Effector memory CD4-positive, alpha-beta T cell (primary cell): ENCODE measurements at regions not wholly inside any gene's neighbourhood (a gene's known extent, or its start where the extent isn't known, plus 50 kb on each side); places are given as distances from the start of the nearest gene placed in this dataset.

Experiments
- DNase-seq, 3 donors: peaks; one replicate each; pipeline ENCODE4 v3.0.0-alpha.2; 2020
- H3K27ac ChIP-seq: 2 replicates; pipeline ENCODE4 v1.7.0; 2013; ENCODE audit warnings: mild to moderate bottlenecking, low read length, moderate library complexity; ENCODE audit not compliant: insufficient read depth, poor library complexity, severe bottlenecking
- H3K27me3 ChIP-seq: replicated peaks from 2 replicates; pipeline ENCODE4 v1.7.0; 2013; ENCODE audit warnings: mild to moderate bottlenecking, low read length; ENCODE audit not compliant: insufficient read depth, control insufficient read depth, poor library complexity, severe bottlenecking
- H3K36me3 ChIP-seq: 2 replicates; pipeline ENCODE4 v1.7.0; 2013; ENCODE audit warnings: mild to moderate bottlenecking, low read length, moderate library complexity; ENCODE audit not compliant: control insufficient read depth, insufficient read depth
- H3K4me1 ChIP-seq: 2 replicates; pipeline ENCODE4 v1.7.0; 2013; ENCODE audit warnings: low read length, mild to moderate bottlenecking; ENCODE audit not compliant: control insufficient read depth, insufficient read depth, poor library complexity, severe bottlenecking
- H3K4me3 ChIP-seq: 2 replicates; pipeline ENCODE4 v1.7.0; 2013; ENCODE audit warnings: low read length, low read depth, mild to moderate bottlenecking; ENCODE audit not compliant: insufficient read depth, poor library complexity, severe bottlenecking
- H3K9me3 ChIP-seq: 2 replicates; pipeline ENCODE4 v1.7.0; 2013; ENCODE audit warnings: mild to moderate bottlenecking, low read length, moderate library complexity; ENCODE audit not compliant: control insufficient read depth

DNA sequence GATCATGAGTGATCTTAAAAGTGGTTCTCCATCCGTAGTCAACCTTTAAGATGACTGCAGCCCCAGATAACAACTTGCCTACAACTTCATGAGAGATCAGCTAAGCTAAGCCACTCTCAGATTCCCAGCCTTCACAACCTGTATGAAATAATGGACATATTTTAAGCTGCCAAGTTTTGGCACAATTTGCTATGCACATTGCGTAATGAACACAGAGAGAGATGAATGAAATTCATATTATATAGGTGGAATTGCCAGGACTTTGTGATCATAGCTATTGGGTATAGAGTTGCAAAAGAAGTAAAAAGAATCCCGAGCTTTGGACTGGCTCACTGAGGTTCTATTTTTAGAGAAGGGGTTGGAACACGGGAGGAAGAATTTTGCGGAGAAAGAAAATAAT, 59.1 kb upstream of the EGLN3 start:
- DNase-seq: no peak
- Histone ChIP-seq H3K9me3 (no peaks in the 10 kb centered on the region), H3K36me3 (no peaks in the 10 kb centered on the region), H3K4me1 (peaks cover 5% of the 10 kb centered on the region), H3K27ac (no peak overlapping the region), H3K4me3 (no peak overlapping the region), H3K27me3 (no peaks in the 10 kb centered on the region)

DNA sequence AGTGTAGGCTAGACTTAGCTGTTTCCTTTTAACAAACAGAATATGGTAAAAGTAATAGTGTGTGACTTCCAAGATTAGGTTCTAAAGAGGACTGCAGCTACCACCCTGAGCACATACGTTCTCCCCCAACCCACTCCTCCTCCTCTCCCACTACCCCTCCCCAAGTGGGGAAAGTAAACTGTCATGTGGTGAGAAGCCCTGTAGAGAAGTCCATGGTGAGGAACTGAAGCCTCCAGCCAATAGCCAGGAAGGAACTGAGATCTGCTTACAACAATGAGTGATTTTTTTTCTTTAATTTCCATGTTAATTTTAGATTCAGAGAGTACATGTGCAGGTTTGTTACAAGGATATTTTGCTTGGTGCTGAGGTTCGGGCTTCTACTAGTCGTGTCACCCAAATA, 57.0 kb upstream of the EGLN3 start:
- Histone ChIP-seq H3K9me3 (no peaks in the 10 kb centered on the region), H3K27me3 (no peaks in the 10 kb centered on the region), H3K4me3 (no peak overlapping the region), H3K4me1 (no peaks in the 10 kb centered on the region), H3K36me3 (no peaks in the 10 kb centered on the region), H3K27ac (no peak overlapping the region)
- DNase-seq: no peak

DNA sequence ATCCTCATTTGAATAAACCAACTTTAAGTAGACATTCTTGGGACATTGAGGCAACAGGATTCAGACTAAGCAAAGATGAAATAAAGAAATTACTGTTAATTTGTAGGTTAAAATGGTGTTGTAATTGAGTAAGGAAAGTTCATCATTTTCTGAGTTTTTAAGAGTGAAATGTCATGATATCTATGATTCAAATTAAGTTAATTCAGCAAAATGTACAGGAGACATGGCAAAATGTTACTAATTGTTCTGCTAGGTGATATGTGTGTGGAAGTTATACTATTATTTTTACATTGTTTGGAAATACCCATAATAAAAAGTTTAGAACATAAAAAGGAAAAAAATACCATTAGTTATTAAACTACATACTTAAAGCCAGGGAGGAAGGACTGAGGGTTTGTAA, 55.0 kb upstream of the EGLN3 start:
- DNase-seq: no peak
- H3K4me1 ChIP-seq: no peaks in the 10 kb centered on the region

DNA sequence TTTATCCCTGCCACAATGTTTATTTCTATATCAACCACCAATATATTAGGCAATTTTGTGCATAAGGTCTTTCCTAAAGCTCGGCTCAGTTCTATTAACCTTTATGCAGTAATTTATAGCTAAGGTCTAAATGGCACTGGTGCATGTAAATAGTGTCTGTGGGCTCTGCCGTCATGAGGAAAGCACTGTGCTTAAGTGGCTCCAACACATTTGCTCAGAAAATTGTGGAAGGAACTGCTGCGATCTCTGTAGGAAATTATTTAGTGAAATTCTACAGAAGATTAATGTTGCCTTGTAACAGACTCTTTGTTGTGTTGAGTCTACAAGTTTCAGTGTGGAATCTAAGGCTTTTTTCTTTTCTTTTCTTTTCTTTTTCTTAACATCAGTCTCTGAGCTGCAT, 54.0 kb upstream of the EGLN3 start:
- H3K27ac ChIP-seq: no peak overlapping the region
- no peaks in the 10 kb centered on the region for H3K4me1 ChIP-seq
- no peaks in the 10 kb centered on the region for H3K36me3 ChIP-seq
- DNase-seq: no peak
- no peak overlapping the region for H3K4me3 ChIP-seq
- H3K9me3 ChIP-seq: no peaks in the 10 kb centered on the region
- H3K27me3 ChIP-seq: no peaks in the 10 kb centered on the region

More for the DNA sequence above, 55.0 kb upstream of the EGLN3 start:
- Histone ChIP-seq H3K4me3 (no peak overlapping the region), H3K9me3 (no peaks in the 10 kb centered on the region), H3K27me3 (no peaks in the 10 kb centered on the region), H3K27ac (no peak overlapping the region), H3K36me3 (no peaks in the 10 kb centered on the region)

DNA sequence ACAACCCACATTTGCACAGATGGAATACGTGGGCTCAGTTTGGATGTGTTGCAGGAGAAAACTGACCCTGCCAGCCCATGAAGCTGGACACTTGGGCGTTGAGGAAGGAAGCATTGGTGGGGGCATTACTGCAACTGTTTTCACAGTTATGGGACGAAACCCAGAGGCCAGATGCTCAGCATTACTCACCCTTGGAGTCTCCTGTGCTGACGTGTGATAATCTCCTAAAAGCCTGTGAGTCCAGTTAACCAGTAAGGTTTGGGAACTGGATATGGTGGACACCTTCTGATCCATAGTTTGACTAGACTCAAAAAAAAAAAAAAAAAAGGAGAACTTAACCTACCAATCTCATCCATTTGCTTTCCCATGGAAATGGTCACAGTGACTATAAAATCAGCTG, 52.8 kb upstream of the EGLN3 start:
- H3K27ac ChIP-seq: no peak overlapping the region
- no peaks in the 10 kb centered on the region for H3K36me3 ChIP-seq
- H3K9me3 ChIP-seq: no peaks in the 10 kb centered on the region
- no peak for DNase-seq
- no peaks in the 10 kb centered on the region for H3K4me1 ChIP-seq
- H3K4me3 ChIP-seq: no peak overlapping the region
- no peaks in the 10 kb centered on the region for H3K27me3 ChIP-seq

DNA sequence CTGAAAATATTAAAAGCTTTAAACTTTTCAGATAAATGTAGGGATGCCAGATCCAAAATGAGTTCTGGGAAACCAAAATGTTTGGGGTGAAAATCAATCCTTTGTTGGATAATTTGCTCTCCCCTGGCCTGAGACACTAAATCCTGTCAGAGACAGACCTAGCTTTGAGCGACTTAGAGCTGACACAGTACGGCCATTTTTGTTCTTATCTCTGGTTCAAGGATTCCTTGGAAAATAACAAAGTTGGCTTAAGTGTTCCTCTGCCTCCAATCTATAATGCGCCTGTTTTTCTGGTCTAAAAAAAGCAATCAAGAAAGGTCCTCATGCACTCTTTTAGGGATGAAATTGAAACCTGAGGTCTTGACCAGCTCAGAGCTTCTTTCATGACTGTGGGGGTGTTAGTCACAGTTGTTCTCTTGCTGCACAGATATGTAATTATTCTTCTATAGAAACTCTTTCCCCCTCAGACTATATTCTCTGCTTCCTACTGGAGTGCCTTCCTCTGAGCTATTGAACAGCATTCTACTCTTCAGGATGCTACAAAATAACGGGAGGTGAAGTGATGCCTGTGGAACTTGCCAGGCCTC, 52.3 kb upstream of the EGLN3 start:
- H3K36me3 ChIP-seq: no peaks in the 10 kb centered on the region
- DNase-seq: no peak
- no peak overlapping the region for H3K27ac ChIP-seq
- H3K4me1 ChIP-seq: no peaks in the 10 kb centered on the region
- no peaks in the 10 kb centered on the region for H3K9me3 ChIP-seq
- H3K27me3 ChIP-seq: no peaks in the 10 kb centered on the region
- H3K4me3 ChIP-seq: no peak overlapping the region
